Left lung (tissue), 4 donors: ENCODE measurements at regions not wholly inside any gene's neighbourhood (a gene's known extent, or its start where the extent isn't known, plus 50 kb on each side); places are given as distances from the start of the nearest gene placed in this dataset.
"Not testable (repeated sequence)": the region's sequence is repeated elsewhere in the genome, so short reads cannot be mapped to it uniquely, and the experiment has no call there.

Source experiments
- ATAC-seq: fragments of 200-7000 bp; cut with Tn5 transposase; one replicate; pipeline ENCODE4 v1.9.1; 2020; ENCODE audit warnings: moderate library complexity
- DNase-seq, 4 donors: peaks; one replicate each; pipeline ENCODE4 v3.0.0-alpha.2; 2013 to 2020
- H3K27ac ChIP-seq, 2 donors: fragments of 200-600 bp; sonication (generic) in 1 of 2; one replicate each; pipeline versions ENCODE4 v1.5.0 to v1.8.0; 2020 to 2021
- H3K27me3 ChIP-seq, 2 donors: fragments of 200-600 bp; sonication (generic) in 1 of 2; one replicate each; pipeline versions ENCODE4 v1.5.0 to v1.8.0; 2020 to 2021
- H3K36me3 ChIP-seq, 2 donors: fragments of 200-600 bp; sonication (generic) in 1 of 2; one replicate each; pipeline versions ENCODE4 v1.5.0 to v1.8.0; 2020 to 2021
- H3K4me1 ChIP-seq, 2 donors: fragments of 200-600 bp; one replicate each; pipeline ENCODE4 v1.8.0; 2021
- H3K4me3 ChIP-seq, 2 donors: fragments of 200-600 bp; sonication (generic) in 1 of 2; one replicate each; pipeline versions ENCODE4 v1.5.0 to v1.8.0; 2020 to 2021; ENCODE audit warnings: mild to moderate bottlenecking in 1 of 2
- H3K9me3 ChIP-seq, 2 donors: fragments of 200-600 bp; sonication (generic) in 1 of 2; one replicate each; pipeline versions ENCODE4 v1.5.0 to v1.8.0; 2020 to 2021
- intact Hi-C, 2 donors: fragments of 100-400 bp; cut with DNase I; formaldehyde crosslinking; loops; one replicate each; pipeline versions ENCODE4 v1.11.2 to v1.14.2; 2022
- TF ChIP-seq, protein P1 (sequence below), 2 donors: fragments of 200-600 bp; sonication (generic) in 1 of 2; IDR thresholded peaks; one replicate each; pipeline versions ENCODE4 v1.5.0 to v1.8.0; 2021; ENCODE audit warnings: antibody characterized with exemption in 2 of 2
- donor health status: DM: no; HTN: yes; CAD: no.
- donor health status: DM: no; HTN: no; CAD: no.

GRCh38 chr2:133988316-133988891 lies 265.5 kb upstream of the MGAT5 start:
- Histone ChIP-seq H3K4me1 (no peaks in the 10 kb centered on the region), H3K27ac (no peak overlapping the region), H3K9me3 (peaks cover 0 to 2% of the 10 kb centered on the region in 2 donors), H3K4me3 (no peak overlapping the region), H3K27me3 (no peaks in the 10 kb centered on the region), H3K36me3 (no peaks in the 10 kb centered on the region)
- DNase-seq (no peak), ATAC-seq (no peak)
- TF ChIP-seq, protein P1, sequence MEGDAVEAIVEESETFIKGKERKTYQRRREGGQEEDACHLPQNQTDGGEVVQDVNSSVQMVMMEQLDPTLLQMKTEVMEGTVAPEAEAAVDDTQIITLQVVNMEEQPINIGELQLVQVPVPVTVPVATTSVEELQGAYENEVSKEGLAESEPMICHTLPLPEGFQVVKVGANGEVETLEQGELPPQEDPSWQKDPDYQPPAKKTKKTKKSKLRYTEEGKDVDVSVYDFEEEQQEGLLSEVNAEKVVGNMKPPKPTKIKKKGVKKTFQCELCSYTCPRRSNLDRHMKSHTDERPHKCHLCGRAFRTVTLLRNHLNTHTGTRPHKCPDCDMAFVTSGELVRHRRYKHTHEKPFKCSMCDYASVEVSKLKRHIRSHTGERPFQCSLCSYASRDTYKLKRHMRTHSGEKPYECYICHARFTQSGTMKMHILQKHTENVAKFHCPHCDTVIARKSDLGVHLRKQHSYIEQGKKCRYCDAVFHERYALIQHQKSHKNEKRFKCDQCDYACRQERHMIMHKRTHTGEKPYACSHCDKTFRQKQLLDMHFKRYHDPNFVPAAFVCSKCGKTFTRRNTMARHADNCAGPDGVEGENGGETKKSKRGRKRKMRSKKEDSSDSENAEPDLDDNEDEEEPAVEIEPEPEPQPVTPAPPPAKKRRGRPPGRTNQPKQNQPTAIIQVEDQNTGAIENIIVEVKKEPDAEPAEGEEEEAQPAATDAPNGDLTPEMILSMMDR (IDR thresholded peaks at IDR 0.05), result no peak
- intact Hi-C loops, result no loop called here

DNA sequence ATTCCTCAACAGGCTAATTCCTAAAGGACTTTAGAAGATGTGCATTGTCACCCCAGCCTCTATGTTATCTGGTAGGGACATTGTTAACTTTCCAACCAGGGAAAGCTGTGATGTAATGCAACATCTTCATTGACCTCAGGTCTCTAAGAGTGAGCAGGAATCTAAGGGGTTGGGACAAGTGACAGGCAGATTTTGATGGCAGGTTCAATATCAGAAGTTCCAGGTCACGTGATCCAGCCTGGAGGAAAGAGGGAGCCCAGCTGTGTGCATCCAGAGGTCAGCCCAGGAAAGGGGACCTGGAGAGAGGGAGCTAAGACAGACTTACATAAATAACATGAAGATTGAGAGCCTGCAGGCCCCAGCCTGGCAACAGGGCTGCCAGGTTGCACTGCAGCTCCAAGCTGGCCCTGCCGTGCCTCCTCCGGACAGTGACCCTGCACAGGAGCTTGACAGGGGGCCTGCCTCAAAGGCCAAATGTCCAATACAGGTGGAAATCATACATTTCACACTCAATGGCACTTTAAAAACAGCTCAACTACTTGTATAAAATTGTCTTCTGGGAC lies 262.2 kb upstream of the MGAT5 start:
- Histone ChIP-seq H3K4me1 (no peaks in the 10 kb centered on the region), H3K27ac (no peak overlapping the region), H3K36me3 (no peaks in the 10 kb centered on the region), H3K4me3 (no peak overlapping the region), H3K9me3 (no peaks in the 10 kb centered on the region), H3K27me3 (no peaks in the 10 kb centered on the region)
- DNase-seq (no peak), ATAC-seq (no peak)
- TF ChIP-seq, protein P1 (IDR thresholded peaks at IDR 0.05), result no peak
- intact Hi-C loops, result no loop called here

DNA sequence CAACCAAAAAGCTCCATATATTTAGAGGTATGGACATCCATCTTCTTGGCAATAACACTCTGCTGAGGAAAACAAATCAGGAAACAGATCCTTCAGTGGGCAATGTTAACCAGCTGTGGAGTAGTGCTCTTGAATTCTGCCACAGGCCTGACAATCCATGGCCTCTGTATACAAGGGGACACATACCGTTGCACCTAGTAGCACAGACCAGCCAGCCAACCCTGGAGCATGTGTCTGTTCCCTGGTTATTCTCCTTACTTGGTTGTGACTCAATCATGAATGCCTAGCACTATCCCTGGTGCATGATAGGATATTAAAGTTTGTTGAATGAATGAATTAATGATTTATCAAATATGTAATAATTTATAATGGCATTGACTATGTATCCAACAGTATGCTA lies 261.4 kb upstream of the MGAT5 start:
- H3K27me3 ChIP-seq, result no peaks in the 10 kb centered on the region
- intact Hi-C loops, result no loop called here
- H3K4me3 ChIP-seq, result no peak overlapping the region
- no peak for DNase-seq
- no peaks in the 10 kb centered on the region for H3K4me1 ChIP-seq
- ATAC-seq, result no peak
- no peaks in the 10 kb centered on the region for H3K36me3 ChIP-seq
- no peaks in the 10 kb centered on the region for H3K9me3 ChIP-seq
- TF ChIP-seq, protein P1 (IDR thresholded peaks at IDR 0.05), result no peak
- H3K27ac ChIP-seq, result no peak overlapping the region

DNA sequence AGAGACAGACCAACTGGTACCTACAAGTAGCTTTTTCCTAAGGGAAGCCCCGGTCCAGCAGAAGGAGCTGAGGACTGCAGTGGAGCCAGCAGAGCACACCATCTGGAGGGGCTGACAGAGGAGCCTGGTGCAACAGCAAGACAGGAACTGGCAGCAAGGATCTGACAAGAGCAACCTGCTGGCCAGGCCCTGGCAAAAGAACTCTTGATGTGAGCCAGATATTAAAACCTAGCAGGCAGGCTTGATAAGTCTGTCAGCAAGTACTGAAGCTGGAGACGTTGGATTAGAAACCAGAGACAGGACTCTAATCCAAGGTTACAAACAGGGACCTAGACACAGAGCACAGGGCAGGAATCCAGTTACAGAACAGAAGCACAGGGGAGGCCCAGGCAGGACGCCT lies 260.7 kb upstream of the MGAT5 start:
- H3K27me3 ChIP-seq, result no peaks in the 10 kb centered on the region
- no peaks in the 10 kb centered on the region for H3K36me3 ChIP-seq
- H3K4me3 ChIP-seq, result no peak overlapping the region
- H3K4me1 ChIP-seq, result no peaks in the 10 kb centered on the region
- TF ChIP-seq, protein P1 (IDR thresholded peaks at IDR 0.05), result no peak
- intact Hi-C loops, result no loop called here
- ATAC-seq (no peak), DNase-seq (no peak)
- no peaks in the 10 kb centered on the region for H3K9me3 ChIP-seq
- H3K27ac ChIP-seq, result no peak overlapping the region

- H3K36me3 ChIP-seq, H3K27ac ChIP-seq, ATAC-seq, H3K27me3 ChIP-seq, H3K4me1 ChIP-seq, DNase-seq, H3K9me3 ChIP-seq, intact Hi-C loops, H3K4me3 ChIP-seq: not testable (repeated sequence)
Observed at GRCh38 chr2:133998726-133999125, 255.1 kb upstream of the MGAT5 start.

GRCh38 chr2:134002391-134002790 lies 251.5 kb upstream of the MGAT5 start:
- intact Hi-C loops, result no loop called here
- Histone ChIP-seq H3K9me3 (no peaks in the 10 kb centered on the region), H3K27me3 (no peaks in the 10 kb centered on the region), H3K36me3 (no peaks in the 10 kb centered on the region), H3K4me1 (no peaks in the 10 kb centered on the region), H3K4me3 (no peak overlapping the region), H3K27ac (no peak overlapping the region)
- ATAC-seq (no peak), DNase-seq (no peak)
- TF ChIP-seq, protein P1 (IDR thresholded peaks at IDR 0.05), result no peak
